SK-MEL-5 (cell line): ENCODE measurements at regions not wholly inside any gene's neighbourhood (a gene's known extent, or its start where the extent isn't known, plus 50 kb on each side); places are given as distances from the start of the nearest gene placed in this dataset.

Experiments used
- DNase-seq: peaks from one replicate; pipeline ENCODE4 v3.0.0-alpha.2; 2016; ENCODE audit warnings: low read depth, low spot score
- in situ Hi-C: cut with HindIII; loops from 2 replicates; pipeline ENCODE4 v1.10.0; 2016; ENCODE audit warnings: low sequenced_read_pairs, high pct_unique_total_duplicates, low pct_unique_long_range_greater_than_20kb

DNA sequence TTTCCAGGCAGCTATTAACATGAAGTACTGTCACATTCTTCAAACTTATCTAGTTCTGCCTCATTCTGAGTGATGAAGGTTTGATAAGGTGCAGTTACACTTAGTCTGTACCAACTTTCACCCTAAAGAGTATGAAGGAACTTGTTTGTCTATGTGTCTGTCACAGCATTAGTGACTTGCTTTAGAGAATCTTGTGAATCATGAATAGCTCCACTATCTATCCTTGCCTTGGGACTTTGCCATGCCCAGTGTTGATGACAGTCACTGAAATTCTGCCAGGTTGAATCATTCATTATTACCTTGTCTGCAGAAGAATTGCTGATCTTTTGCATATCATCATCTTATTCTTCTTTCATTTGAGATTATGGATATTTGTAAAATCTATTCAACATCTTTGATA is 50.9 kb upstream of the A1CF start:
- in situ Hi-C loops = no loop called here
- DNase-seq = no peak

DNA sequence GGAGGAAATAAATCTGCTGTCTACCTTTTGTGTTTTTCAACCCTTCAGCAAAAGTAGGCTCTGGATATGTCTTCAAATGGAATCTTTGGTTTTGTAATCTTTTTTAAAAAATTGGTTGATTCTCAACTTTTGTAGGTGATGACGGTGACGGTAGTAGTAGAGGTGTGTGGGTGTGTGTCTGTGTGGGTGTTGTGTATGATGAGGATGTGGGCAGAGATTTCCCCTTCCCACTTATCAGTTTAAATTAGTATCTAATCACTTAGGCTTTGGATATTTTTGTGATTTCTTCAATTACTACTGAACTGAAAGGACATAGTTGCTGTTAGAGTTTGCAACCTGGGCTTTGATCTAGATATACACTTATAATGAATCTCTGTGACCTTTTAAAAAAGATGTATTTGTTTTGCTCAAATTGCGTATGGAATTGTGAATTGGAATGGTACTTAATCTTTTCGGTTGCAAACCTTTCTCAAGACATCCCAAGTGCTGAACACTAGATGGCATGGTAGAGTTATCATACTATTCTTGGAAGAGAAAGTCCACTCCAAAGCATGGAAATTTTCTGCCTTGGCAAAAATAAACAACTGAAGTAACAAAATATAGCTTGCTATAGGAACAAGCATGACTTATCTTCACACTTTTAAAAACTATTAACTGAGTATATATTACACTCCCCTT is 51.9 kb upstream of the A1CF start:
- in situ Hi-C loops = no loop called here

DNA sequence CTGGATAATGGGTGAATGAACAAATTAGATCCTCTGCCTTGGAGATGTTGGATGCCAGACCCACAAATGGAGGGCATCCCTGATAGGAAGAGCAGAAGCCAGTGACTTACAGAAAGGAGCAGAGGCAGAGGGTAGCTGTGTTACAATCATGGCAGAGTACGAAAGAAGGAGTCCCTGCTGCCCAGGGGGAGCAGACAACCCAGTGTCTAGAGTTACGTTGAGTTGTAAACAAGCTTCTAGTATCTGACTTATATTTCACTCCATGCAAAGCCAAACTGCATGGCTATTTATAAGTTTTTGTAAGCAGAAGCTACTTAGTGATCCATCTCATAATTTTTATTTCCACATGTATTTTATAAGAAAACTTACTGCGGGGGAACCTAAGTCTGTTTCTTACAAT is 56.2 kb upstream of the A1CF start:
- in situ Hi-C loops = no loop called here
- no peak for DNase-seq

More for the DNA sequence above, 51.9 kb upstream of the A1CF start:
- DNase-seq = peak; percentile 63

DNA sequence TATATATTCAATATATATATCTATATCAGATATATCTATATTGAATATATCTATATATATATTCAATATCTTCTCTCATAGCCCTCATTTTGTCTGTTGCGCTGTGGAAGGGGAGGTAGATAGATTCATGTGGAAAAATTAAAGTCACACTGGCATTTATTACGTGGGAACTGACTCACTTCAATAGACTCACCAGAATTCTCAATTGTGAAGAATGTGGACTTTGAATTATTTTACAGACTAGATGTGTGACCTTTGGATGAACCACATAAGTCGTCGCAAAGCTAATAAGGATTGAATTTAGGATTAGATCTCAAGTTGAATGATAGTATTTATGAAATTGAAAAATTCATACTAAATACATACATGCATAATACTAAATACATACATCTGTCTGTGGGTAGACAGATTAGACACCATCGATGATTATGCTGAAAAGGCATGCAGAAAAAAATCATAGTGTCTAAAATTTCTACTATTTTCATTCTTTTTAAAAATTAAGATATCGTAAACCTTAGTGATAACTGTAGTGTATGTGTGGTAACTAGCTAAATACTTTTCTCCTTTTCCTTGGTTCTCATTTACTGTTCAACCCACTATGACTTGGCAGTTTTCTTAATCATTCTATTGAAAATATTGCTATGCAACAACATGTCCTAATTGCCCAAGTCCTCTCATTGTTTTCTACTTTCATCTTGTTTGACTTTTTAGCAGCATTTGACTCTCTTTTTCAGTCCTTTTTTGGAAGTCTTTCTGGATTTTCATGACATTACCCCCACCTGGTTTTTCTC is 61.8 kb upstream of the A1CF start:
- DNase-seq = no peak
- in situ Hi-C loops = no loop called here

DNA sequence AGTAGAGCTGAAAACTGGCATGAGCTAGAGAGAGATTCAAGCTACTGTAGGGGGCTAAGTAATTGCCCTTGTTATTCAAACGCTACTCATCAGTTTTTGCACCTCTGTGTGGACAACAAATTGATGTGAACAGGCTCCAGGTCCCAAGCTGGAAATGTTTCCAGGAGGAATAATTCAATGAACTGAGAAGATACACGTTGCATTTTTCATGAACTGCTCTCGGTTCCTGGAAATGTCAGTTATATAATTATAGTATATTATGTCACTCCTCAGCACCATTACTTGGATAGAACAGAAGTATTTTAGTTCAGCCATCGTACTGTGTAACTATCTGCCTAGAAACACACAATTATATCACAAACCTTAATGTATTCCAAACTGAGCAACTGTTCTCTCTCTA is 65.9 kb upstream of the A1CF start:
- in situ Hi-C loops = no loop called here
- DNase-seq = no peak

DNA sequence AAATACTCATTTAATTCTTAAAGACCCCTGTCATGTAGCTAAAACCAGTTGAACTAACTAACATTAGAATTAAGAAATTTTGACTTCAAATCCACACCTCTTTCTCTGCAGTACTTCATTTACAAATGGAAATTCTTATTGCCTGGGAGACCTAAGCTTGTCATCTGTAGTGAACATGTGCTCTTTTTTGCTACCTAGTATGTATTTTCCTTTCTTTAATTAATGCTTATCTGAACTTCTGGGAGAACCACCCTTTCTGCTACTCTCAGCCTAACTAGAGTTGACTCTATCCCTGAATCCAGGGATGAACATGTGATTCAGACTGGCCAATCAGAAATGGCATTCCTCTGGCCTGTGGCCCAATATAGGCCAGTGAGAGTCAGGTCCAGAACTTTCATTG is 75.9 kb upstream of the A1CF start:
- in situ Hi-C loops = no loop called here
- no peak for DNase-seq

DNA sequence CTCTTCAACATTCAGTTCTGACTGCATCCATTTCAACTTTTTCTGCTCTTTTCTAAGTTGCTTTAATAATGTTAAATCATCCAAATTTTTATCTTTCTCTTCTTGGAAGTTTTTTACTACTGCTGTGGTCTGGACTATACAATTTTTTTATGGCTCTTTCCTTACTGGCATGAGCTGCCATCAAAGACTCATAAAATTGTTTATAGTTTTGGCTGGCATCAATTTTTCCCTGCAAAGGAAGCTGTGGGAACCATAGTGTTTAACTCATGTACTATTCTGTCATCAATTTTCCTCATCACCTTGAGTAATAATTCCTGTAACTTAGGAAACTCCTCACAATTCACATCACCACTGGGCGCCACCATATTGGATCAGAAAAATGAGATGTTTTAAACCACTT is 77.6 kb upstream of the A1CF start:
- in situ Hi-C loops = no loop called here
- no peak for DNase-seq

DNA sequence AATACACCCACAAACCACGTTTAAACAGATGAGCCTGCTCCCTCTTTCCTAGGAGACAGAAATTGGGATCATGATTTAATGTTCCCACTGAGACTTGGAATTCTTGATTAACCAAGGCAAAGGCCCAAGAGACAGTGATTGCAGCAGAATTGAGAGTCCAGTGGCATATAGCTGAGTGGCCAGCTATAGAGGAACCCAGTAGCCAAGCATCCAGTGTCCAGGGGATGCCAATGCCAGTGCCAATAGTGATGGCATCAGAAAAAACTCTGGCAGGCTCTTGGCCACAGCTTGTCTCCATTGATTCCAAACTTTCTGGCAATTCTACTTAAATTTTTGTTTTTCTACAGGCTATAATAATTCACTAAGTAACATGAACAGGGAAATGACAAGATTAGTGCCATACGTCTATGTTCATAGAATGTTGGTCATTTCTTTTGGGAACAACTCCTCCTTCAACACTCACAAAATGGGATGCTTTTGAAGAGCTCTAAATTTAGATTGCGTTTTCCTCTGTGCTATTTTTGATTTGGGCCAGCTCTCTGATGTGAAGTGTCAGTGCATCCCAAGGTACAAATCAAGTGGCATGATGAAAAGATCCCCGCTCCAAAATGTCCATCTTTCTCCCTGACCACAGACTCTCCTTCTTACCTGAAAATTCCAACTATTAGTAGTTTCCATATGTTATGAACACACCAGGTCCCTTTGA is 83.1 kb upstream of the A1CF start:
- no peak for DNase-seq
- in situ Hi-C loops = no loop called here

DNA sequence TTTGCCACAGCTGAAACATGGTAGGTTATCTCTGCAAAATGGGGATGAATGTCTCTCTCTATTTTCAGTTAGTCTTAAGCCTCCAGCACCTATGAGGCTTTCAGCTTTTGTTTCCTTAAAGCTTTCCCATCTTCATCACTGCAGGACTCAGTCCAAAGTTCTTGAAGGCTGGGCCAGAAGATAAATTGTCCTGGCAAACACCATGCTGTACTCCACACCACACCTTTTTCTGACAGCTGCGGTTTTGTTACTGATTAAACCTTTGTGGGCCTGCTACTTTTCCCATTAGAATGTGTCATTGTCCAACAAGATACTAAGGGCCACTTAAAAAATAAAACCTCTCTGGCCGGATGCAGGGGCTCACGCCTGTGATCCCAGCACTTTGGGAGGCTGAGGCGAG is 87.2 kb upstream of the A1CF start:
- DNase-seq = no peak
- in situ Hi-C loops = no loop called here

DNA sequence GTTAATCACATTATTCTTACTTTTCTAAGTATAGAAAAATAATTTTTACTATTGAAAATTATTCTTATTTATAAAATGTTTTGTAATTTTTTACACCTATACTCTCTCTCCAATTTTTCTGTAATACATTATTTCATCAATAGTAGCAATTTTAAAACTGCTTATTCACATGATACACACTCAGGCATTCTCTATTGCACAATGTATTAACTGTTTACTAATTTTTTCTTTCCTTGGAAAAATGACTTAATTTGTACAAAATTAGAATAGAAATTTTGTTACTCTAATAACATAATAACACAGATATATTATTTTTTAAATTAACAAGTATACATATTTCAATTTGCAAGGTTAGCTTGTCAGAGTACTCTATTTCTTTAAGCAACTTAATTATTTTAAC is 92.9 kb upstream of the PRKG1 start:
- no peak for DNase-seq
- in situ Hi-C loops = no loop called here

DNA sequence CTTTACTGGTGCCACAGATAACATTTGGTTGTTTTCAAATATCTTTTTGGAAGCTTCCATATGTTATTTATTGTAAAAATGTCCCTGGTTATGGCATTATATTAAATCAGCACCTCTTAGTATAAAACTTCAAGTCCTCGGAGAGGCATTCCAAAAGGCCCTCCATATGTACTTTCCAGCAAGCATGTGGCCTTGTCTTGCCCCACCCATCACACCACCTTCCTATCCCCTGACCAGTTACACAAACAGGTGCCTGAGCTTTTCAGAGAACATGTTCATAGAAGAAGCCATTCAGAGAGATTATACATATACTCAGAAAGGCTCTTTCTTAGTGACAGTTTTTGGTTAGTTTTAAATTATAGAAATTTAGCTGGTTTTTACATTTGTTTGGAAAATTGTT is 92.4 kb upstream of the PRKG1 start:
- no peak for DNase-seq
- in situ Hi-C loops = no loop called here

DNA sequence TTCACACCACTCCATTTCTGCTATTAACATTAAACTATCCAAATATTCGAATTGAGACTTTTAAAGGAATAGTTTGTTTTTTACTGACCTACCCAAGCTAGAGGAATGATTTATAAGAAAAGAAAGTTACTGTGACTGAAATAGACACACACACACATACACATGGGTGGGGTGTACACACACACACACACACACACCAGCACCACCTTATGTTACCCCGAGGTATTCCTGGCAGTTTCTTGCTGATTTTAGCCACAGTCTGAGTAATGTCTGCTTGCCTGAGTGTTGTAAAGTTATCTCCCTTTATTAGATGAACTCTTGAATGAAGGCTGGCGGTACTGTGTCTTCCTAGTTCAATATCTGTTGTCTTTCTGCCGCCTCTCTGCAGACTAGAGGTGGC is 91.3 kb upstream of the PRKG1 start:
- in situ Hi-C loops = no loop called here
- no peak for DNase-seq

DNA sequence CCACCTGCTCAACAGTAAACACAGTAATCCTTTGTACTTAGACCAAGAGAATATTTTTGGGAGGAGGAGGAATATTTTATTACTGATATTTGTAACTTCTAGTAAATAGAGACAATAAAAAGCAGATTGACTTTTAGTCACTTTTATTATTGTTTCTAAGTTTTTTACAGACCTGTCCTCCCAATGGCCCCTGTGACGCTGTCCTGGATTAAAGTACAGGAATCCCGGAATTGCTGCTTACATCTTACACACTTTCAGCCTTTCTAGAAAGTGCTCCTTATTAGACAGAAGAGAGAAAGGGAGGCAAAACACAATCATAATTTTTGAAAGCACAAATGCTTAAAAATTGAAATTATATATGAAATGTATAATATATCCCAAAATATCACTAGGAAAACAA is 86.4 kb upstream of the PRKG1 start:
- DNase-seq = no peak
- in situ Hi-C loops = no loop called here

DNA sequence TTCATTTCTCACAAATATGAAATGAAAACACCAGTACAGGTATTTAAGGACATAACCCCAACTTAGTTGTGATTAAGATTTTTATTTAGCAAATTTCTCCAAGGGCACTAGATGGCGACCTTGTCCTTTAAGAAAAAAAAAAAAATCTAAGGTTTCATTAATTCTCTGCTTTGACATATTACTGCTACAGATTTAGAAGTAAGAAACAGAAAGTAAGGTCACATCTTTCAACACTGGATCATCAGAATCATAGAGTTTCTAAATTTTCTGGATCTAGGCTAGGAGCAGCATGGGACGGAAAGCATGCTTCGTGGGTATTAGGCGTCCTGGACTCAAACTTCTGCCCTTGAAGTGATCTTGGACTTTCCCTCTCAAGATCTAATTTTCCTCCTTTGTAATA is 85.5 kb upstream of the PRKG1 start:
- in situ Hi-C loops = no loop called here
- peak; percentile 48 for DNase-seq

DNA sequence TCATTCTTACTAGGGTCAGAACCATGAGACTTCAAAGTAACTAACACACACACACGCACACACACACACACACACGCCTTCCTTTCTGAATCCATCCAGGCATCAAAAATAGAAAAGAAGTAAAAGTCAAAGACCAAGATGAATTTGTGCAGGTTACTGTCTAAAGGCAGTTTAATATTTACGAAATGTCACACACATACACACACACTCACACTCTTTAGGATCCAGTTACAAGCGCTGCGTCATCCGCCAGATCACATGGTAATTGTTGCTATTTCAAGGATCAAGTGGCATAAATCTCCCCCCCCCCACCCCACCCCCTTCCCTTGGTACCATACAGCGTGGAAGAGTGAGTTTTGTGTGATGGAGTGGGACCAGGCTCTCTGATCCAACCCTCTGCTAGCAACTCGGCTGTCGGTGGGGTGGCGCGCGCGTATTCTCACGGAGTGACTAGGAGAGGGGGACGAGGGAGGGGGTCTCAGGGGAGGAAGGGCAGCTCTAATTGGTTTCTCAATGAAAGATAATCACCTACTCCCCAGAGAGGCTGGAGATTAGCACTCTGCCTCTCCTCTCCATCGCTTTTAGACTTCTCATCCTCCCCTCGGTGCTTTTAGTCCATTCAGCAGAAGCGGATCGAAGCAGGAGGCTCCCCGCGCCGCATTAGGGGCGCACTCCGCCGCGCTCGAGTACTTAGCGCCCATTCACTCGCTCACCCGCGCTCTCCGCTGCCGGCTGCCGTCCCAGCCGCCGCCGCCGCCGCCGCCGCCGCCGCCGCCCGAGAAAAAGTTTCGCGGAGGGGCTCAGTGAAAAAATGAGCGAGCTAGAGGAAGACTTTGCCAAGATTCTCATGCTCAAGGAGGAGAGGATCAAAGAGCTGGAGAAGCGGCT is 83.5 kb upstream of the PRKG1 start:
- in situ Hi-C loops = no loop called here
- DNase-seq = peak; percentile 51

DNA sequence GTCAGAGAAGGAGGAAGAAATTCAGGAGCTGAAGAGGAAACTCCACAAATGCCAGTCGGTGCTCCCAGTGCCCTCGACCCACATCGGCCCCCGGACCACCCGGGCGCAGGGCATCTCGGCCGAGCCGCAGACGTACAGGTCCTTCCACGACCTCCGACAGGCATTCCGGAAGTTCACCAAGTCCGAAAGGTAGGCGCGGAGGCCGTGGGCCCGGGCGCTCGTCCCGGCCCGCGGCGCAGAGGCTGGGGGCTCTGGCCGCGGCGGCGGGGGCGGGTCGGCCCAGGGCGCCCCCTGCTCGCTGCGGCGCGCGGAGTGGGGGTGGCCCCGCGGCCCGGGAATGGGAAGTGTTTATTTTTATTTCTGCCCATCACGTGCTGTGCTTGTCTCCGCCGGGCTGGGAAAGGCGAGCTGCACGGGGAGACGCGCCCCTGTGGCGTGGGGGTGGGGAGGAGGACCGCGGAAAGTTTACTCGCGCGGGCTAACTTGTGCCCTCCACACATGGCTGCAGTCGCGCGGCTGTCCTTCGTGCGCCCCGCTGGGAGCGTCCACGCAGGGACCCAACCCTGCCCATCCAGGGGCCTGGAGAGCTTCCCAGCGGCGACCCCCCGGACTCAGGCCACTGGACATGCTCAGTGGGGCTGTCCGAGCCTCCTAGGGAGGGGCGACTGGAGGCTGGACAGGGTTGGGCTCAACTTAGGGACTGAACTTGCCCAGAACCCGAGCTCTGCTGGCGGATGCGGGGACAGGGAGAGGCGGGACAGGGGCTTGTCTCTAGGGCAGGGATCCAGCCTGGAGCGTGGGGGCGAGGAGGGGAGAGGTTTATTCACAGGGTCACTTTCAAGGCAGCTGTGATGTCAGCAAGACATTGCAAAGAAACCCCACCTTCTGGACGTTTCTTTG is 82.6 kb upstream of the PRKG1 start:
- peak; percentile 28 for DNase-seq
- in situ Hi-C loops = no loop called here

DNA sequence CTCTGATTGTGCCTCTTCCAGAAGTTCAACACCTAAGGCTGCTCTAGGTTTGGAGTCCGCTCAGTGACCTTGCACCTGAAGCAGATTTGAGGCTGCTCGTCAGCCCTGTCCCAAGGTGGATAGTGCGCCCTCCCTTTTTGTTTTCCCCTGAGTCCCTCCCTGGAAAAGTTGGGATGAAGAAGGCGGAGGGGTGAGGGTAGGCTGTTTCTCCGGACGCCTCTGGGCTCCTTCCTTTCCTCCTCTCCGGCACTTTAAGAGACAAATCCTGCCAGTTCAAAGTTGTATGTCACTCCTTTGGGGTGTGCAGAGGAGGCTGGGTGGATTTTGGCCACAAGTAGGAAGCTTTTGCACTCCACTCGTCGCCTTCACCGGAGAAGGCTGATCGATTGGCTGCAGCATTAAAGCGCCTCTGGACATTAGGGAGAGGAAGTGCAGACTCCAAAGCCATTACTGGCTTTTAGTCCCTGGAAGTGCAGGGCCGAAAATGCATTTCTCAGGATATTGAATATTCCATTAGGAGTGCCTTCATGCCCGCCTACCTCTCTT is 81.9 kb upstream of the PRKG1 start:
- in situ Hi-C loops = no loop called here
- peak; percentile 11 for DNase-seq
